Lower leg skin (tissue), 3 donors: ENCODE measurements at regions not wholly inside any gene's neighbourhood (a gene's known extent, or its start where the extent isn't known, plus 50 kb on each side); places are given as distances from the start of the nearest gene placed in this dataset.

ENCODE experiments used
- POLR2A ChIP-seq, 2 donors: fragments of 450-650 bp; IDR thresholded peaks; one replicate each; pipeline ENCODE4 v1.6.1; 2016 to 2017; ENCODE audit warnings: antibody characterized with exemption in 2 of 2, mild to moderate bottlenecking in 1 of 2, moderate library complexity in 1 of 2
- TF ChIP-seq, protein P1 (sequence below), 3 donors: fragments of 450-650 bp; IDR thresholded peaks; one replicate each; pipeline ENCODE4 v1.5.1; 2016; ENCODE audit warnings: antibody characterized with exemption in 3 of 3, mild to moderate bottlenecking in 3 of 3, moderate library complexity in 2 of 3

DNA sequence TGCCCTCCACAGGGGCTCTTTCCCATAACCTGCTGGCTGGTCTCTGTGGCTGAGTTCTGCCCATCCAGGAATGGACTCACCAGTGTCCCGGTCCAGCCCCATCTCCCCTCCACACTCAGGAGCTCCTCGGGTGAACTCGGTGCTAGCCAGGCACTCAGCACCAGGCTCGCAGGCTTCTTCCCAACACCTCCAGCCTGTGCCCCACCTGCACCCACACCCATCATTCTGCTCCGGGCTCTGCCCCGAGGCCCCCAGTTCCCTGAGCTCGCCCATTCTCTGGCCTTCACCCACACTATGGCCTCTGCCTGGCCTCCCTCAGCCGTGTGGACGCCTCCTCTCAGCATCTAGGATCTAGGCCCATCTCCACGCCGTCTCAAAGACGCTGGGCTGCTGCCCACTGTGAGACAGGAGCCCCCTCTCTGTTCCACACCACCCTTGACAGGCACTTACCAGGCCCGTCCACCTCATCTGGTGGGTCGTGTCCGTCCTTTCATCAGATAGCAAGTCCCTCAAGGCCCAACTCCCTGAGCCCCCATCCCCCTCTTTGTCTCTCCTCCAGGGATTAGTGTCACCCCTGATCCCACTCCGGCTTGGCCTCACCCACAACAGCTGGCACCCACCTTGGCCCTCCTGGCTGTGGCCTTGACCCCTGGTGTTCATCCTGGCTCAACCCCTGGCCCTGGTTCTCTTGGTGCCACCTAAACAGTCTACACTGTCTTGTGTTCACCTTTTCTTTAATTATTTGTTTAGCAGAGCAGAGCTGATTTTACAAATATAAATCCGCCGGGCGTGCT lies 76.0 kb upstream of the FAM20C start:
- TF ChIP-seq, protein P1, sequence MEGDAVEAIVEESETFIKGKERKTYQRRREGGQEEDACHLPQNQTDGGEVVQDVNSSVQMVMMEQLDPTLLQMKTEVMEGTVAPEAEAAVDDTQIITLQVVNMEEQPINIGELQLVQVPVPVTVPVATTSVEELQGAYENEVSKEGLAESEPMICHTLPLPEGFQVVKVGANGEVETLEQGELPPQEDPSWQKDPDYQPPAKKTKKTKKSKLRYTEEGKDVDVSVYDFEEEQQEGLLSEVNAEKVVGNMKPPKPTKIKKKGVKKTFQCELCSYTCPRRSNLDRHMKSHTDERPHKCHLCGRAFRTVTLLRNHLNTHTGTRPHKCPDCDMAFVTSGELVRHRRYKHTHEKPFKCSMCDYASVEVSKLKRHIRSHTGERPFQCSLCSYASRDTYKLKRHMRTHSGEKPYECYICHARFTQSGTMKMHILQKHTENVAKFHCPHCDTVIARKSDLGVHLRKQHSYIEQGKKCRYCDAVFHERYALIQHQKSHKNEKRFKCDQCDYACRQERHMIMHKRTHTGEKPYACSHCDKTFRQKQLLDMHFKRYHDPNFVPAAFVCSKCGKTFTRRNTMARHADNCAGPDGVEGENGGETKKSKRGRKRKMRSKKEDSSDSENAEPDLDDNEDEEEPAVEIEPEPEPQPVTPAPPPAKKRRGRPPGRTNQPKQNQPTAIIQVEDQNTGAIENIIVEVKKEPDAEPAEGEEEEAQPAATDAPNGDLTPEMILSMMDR (IDR thresholded peaks at IDR 0.05), result no peak
- no peak for TF ChIP-seq POLR2A (IDR thresholded peaks at IDR 0.05)
